ENCODE measurements at regions not wholly inside any gene's neighbourhood (a gene's known extent, or its start where the extent isn't known, plus 50 kb on each side); places are given as distances from the start of the nearest gene placed in this dataset.

GRCh38 chr11:70680781-70681281 lies 282.5 kb downstream of the CTTN start:
- TF ChIP-seq CTCF (IDR thresholded peaks at IDR 0.05; ENCODE audit: insufficient read depth, low read length, missing control alignments): no peak
- ChIA-PET POLR2A (no interaction called here), CTCF (no interaction called here)
- no peak overlapping the region for H3K4me3 ChIP-seq (ENCODE audit: low read depth, low read length)
- DNase-seq (ENCODE audit: low read depth, low spot score): no peak

GRCh38 chr11:70682056-70682455 lies 283.7 kb downstream of the CTTN start:
- CTCF ChIA-PET: no interaction called here
- no peak for TF ChIP-seq CTCF (IDR thresholded peaks at IDR 0.05; ENCODE audit: insufficient read depth, low read length, missing control alignments)
- POLR2A ChIA-PET: no interaction called here

GRCh38 chr11:70682760-70683159 lies 284.4 kb downstream of the CTTN start:
- ChIA-PET CTCF (no interaction called here), POLR2A (no interaction called here)
- DNase-seq (ENCODE audit: low read depth, low spot score): no peak
- H3K4me3 ChIP-seq (ENCODE audit: low read depth, low read length): no peak overlapping the region
- TF ChIP-seq CTCF (IDR thresholded peaks at IDR 0.05; ENCODE audit: insufficient read depth, low read length, missing control alignments): no peak

More at GRCh38 chr11:70682056-70682455, 283.7 kb downstream of the CTTN start:
- no peak overlapping the region for H3K4me3 ChIP-seq (ENCODE audit: low read depth, low read length)
- no peak for DNase-seq (ENCODE audit: low read depth, low spot score)

DNA sequence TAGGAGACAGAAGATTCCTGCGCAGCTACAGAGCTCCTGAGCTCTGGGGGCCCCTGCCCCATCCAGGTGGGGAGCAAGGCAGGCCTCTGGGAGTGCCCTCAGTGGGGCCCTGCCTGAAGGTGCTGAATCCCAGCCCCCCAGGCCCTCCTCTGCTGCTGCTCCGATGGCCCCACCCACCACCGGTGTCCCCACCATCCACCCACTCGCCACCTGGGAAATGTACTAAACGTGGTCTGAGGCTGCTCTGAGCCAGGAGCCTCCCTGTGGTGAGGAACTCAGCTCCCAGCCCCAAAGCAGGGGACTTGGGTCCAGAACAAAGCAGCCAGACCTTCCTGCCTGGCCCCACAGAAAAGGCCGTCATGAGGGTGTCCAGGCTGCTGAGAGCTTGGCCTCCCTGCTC lies 289.4 kb downstream of the CTTN start:
- TF ChIP-seq CTCF (IDR thresholded peaks at IDR 0.05; ENCODE audit: insufficient read depth, low read length, missing control alignments): no peak
- ChIA-PET CTCF (no interaction called here), POLR2A (no interaction called here)
- no peak overlapping the region for H3K4me3 ChIP-seq (ENCODE audit: low read depth, low read length)
- DNase-seq (ENCODE audit: low read depth, low spot score): no peak

- H3K4me3 ChIP-seq (ENCODE audit: low read depth, low read length): no peak overlapping the region
- no peak for DNase-seq (ENCODE audit: low read depth, low spot score)
- ChIA-PET POLR2A (no interaction called here), CTCF (no interaction called here)
- TF ChIP-seq CTCF (IDR thresholded peaks at IDR 0.05; ENCODE audit: insufficient read depth, low read length, missing control alignments): no peak
These were observed 289.8 kb downstream of the CTTN start for GRCh38 chr11:70688142-70688541.

GRCh38 chr11:70689764-70690163 lies 291.4 kb downstream of the CTTN start:
- no peak for DNase-seq (ENCODE audit: low read depth, low spot score)
- ChIA-PET POLR2A (no interaction called here), CTCF (no interaction called here)
- TF ChIP-seq CTCF (IDR thresholded peaks at IDR 0.05; ENCODE audit: insufficient read depth, low read length, missing control alignments): no peak
- H3K4me3 ChIP-seq (ENCODE audit: low read depth, low read length): no peak overlapping the region

Measured in AG04449 (cell line).